NCI-H1417 treated with DMSO at 0.1 percent for 48 hours (cell line): ENCODE measurements at regions not wholly inside any gene's neighbourhood (a gene's known extent, or its start where the extent isn't known, plus 50 kb on each side); places are given as distances from the start of the nearest gene placed in this dataset.
"Not testable (repeated sequence)": the region's sequence is repeated elsewhere in the genome, so short reads cannot be mapped to it uniquely, and the experiment has no call there.

Source experiments
- DNase-seq: peaks from one replicate; lab custom pipeline; 2025; lab: John Stamatoyannopoulos, UW

DNA sequence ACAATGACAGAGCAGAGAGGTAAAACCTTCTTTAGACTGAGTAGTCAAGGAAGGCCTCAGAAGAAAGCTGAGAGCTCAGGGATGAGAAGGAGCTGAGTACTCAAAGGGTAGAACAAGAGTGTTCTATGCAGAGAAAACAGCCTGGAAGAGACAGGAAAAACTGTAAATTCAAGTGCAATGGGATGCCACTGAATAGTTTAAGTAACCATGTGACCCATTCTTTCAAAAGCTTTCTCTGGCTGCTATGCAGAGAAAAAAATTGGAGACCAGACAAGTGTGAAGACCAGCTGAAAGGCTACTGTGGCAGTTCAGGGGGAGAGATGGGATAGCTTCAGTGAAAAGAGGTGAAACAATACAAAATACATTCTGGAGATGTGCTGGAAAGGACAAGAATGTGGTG lies 61.3 kb upstream of the RNF38 start:
- DNase-seq = no peak

DNA sequence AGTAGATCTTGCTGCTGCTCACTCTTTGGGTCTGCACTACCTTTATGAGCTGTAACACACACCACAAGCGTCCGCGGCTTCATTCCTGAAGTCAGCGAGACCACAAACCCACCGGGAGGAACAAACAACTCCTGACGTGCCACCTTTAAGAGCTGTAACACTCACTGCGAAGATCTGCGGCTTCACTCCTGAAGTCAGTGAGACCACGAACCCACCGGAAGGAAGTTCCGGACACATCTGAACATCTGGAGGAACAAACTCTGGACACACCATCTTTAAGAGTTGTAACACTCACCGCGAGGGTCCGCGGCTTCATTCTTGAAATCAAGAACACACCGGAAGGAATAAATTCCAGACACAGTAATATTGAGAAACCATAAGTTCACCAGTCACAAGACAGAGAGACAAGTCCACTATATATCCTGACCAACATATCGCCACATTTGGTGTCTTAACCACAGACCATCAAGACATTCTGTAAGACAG lies 58.4 kb upstream of the RNF38 start:
- DNase-seq = not testable (repeated sequence)

DNA sequence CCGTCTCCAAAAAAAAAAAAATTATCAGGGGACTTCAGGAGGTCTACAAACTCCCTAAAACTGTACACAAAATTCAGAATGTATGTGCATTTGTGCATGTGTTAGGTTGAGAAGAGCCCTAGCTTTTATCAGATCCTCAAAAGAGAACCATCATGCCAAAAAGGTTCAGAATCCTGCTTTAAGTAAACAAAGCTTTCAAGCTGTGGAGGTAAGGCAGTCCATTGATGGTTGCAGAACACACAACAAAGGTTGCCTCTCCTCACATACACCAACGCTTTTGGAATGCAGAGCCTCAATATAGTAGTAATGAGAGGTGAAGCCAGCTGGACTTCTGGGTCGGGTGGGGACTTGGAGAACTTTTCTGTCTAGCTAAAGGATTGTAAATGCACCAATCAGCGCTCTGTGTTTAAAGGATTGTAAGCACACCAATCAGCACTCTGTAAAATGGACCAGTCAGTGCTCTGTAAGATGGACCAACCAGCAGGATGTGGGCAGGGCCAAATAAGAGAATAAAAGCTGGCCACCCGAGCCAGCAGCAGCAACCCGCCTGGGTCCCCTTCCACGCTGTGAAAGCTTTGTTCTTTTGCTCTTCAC lies 57.9 kb upstream of the RNF38 start:
- no peak for DNase-seq

DNA sequence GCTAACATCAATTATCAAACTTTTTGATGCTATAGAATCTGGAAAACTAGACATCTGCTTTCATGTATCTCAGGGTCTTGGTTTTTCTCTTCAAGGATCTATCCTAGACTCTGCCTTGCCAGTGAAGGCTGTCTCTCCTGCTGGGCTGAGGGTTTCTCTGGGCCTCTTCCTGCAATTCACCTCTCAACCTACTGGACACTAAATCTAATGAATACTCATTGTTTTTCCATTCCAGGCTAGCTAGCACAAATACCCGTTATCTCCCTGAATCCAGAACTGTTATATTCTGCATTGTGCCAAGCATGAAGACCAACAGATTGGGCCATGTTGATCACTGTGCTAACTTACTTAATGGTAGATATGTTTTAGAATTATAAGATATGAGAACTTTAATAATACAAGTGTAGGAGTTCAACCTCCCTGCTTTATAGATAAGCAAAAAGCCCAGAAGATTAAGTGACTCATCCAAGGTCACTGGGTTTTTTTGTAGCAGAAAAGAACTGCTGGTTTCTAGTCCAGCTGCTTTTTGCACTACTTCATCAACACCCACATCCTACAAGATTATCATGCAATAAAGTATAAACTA lies 56.5 kb upstream of the RNF38 start:
- DNase-seq = no peak

DNA sequence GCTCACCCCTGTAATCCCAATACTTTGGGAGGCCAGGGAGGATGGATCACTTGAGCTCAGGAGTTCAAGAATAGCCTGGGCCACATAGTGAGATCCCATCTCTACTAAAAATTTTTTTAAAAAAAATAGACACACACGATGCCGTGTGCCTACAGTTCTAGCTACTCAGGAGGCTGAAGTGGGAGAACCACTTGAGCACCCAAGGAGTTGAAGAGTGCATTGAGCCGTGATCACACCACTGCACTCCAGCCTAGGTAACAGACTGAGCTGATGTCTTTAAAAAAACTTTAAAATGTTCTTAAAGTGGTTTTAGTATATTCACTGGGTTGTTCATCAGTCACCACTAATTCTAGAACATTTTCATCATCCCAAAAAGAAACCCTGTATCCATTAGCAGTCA lies 51.9 kb upstream of the RNF38 start:
- DNase-seq = no peak

DNA sequence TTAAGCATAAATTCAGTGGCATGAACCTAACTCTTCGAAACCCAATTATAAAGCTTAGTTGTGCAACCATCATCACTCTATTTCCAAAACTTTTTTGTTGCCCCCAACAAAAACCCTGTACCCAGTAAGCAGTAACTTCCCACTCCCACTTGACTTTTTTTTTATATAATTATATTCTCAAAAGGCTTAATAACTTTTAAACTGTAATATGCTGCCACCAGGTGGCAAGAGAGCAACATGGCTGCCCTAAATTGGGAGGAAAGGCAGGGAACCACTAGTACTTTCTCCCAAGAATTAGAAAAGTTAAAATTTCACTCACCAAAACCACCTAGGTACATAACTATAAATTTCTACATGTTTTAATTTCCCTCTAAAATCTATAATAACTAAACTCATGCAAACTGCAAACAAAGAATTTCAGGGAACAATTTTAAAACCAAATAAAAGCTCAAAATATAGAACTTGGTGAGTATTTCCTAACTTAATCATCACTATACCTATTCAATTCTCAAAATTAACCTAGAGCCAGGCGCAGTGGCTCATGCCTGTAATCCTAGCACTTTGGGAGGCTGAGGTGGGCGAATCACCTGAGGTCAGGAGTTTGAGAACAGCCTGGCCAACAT lies 50.2 kb upstream of the RNF38 start:
- DNase-seq = peak; percentile 5
